NCI-H2029 (cell line): ENCODE measurements at regions not wholly inside any gene's neighbourhood (a gene's known extent, or its start where the extent isn't known, plus 50 kb on each side); places are given as distances from the start of the nearest gene placed in this dataset.
"Not testable (repeated sequence)": the region's sequence is repeated elsewhere in the genome, so short reads cannot be mapped to it uniquely, and the experiment has no call there.

Source experiments
- DNase-seq: peaks from one replicate; lab custom pipeline; 2025; lab: John Stamatoyannopoulos, UW

- DNase-seq, result no peak
Measured at GRCh38 chr3:152100491-152101132, 168.1 kb upstream of the MBNL1 start.

DNA sequence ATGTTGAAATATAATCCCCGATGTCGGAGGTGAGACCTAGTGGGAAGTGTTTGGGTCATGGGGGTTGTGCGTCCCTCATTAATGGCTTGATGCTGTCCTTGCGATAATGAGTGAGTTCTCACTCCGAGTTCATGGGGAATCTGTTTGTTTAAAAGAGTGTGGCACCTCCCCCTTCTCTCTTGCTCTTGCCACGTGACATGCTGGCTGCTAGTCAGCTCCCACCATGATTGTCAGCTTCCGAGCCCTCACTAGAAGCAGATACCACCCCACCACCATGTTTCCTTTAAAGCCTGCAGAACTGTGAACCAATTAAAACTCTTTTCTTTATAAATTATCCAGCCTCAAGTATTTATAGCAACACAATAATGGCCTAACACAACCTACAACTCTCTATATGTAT is 166.3 kb upstream of the MBNL1 start:
- no peak for DNase-seq

DNA sequence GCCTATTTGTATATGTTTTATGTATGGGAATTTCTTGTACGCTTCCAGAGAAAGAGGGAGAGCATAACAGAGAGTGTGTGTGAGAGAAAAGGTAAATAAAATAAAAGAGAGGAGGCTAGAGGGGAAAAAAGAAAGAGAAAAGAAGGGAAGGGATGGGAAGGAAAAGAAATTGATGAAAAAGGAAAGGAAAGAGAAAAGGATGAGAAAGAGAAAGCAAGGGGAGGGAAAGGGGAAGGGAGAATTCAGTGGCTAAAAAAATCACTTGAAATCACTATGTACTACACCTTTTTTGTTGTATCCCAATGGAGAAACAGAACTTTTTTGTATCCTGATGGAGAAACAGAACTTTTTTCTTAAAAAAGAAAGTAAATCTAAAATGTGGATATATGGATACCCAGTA is 165.5 kb upstream of the MBNL1 start:
- DNase-seq, result no peak

DNA sequence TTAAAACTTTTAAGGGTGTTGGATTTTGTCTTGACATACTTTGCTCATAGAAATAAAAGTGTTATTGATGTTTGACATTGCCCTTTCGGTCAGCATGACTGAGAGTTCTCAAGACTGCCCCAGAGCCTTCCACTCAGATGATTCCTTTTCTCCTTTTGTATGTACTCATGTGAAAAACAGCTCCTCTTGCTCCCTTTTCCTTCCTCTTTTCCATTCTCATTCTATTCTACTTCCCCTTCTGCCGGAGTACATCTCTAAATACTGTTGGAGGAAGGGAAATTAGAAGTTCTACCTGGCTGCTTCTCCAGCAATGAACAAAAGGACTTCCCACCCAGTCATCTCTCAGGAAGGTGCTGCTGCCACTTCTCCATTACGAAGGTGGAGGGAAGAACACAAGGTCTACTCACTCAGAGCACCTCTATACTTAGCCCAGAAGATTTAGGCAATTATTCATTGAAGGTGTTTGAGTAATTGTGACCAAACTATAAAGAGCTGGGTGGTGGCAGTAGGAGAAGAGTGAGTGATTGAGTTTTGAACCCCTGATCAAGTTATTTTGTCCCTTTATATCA is 163.8 kb upstream of the MBNL1 start:
- DNase-seq, result no peak

DNA sequence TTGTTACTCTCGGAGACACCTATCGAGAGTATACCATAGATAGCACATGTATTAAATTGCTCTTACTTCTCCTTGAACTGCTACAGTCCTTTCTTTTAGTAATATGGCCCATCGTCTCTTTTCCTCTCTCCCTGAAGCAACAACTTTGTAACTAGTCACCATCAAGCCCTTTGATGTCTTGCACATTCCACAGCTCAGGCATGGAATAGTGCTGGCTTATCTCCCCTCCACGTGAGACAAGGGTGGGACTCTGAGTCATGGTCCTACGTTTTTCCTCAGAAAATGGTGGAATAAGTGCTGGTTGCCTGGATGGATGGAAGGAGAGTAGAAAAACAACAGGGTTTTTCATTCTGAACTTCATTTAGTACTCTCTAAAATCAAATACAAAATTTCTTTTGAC is 163.3 kb upstream of the MBNL1 start:
- no peak for DNase-seq

DNA sequence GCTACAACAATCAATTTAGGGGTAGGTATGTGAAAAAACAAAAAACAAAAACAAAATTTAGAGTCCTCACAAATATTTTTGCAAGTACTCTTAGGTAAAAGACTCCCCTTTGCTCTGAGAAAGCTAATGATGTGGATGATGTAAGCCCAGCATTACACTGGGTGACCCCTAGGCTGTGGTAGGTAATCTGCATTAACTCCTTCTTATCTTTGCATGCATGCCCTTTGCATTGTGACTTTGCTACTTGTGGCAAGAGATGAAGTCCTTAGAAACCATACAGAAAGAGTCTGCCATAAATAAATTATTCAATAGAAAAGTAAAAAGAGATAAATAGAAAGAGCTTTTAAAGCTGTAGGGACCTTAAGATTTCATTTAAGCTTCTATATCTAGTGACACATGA is 159.7 kb upstream of the MBNL1 start:
- DNase-seq, result no peak

DNA sequence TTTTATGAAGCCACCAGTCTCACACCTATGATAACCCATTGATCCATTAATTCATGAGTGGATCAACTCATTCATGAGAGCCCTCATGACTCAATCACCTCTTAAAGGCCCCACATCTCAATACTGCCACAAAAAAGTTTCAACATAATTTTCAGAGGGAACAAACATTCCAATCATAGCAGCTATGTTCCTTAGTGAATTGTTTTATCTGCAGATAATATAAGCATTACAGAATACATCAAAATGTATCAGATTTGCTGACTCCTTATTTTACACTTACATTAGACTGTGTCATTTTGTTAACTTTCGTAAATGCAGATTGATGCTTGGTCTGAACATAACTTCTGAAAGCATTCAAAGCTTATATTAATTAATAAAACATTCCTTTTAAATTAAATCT is 155.3 kb upstream of the MBNL1 start:
- DNase-seq, result no peak

DNA sequence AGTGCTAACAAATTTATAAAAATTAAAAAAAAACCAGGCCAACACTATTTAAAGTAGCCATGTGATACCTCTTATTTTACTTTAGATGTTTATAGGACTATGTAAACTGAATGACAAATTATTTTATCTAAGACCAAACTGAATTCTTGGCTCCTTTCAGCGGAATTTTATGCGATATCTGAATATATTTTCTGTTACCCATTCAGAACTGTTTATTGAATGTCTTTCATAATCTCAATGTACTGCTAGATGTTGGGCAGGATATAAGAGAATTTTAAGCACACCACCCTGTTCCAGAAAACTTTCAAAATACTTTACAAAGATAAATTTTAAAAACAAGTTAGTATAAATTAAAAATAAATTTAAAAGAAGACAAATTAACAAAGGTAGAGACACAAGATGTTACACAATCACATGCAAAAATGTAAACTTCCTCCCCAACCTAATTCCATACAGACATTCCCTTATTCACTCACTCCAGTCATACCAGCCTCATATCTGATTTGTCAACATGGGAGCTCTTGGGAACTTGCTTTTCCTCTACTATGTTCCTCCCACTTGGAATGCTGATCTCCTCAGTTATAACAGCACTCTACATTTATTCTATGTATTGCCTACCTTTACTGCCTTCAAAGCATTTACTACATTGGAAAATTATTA is 154.6 kb upstream of the MBNL1 start:
- DNase-seq, result no peak

- DNase-seq, result no peak
Measured at GRCh38 chr3:152120601-152121269, 148.0 kb upstream of the MBNL1 start.

GRCh38 chr3:152121270-152121636 is 147.5 kb upstream of the MBNL1 start:
- no peak for DNase-seq

- no peak for DNase-seq
Measured at GRCh38 chr3:152122851-152123250, 145.9 kb upstream of the MBNL1 start.

DNA sequence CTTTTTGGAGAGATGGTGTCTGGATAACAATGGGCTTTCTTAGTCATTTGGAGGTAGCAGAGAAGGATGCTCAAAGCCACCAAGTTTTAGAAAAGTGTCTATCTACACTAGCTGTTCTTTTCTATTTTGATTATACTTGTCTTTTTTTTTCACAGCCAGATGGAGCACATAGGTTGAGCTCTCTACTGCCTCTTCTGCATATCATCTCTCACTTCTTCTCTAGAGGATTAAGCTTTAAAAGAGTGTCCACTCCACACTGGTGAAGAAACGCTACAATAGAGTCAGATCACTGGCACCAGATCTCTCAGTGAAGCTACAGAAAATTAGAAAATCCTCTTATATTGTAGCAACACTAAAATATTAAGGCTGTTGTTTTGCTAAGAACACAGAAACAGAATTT is 145.3 kb upstream of the MBNL1 start:
- DNase-seq, result no peak

DNA sequence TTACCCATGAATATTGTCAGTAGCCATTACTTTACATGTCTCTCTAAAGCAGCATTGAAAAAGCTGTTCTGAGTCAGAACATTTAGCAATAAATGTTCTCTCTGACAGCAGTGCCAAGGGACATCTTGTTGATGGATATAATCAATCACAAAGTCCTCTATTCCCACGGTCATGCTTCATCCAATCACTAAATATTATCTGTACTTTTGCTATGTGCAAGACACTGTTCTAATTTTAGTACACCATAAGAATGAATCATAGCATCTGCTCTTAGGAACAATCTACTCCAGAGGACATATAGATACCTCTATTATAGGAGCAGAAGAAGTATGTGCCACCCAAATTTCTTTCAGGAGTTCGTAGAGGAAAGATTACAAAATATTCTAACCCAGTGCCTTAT is 142.5 kb upstream of the MBNL1 start:
- no peak for DNase-seq

DNA sequence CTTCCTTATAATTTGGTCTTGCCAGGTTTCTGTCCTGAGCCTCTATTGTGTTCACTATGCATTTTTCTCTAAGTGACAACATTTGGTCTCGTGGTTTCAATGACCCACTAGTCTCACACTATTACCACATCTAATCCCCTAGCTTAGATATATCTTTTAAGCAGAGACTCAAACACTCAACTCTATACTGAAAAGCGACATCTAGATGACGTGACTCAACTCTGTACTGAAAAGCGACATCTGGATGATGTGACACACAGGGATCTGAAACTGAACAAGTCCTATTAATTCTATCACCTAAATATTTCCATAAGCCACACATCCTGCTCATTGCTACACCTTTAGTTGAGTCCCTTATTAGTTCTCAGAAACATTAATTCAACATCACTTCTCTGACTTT is 141.7 kb upstream of the MBNL1 start:
- DNase-seq, result no peak

DNA sequence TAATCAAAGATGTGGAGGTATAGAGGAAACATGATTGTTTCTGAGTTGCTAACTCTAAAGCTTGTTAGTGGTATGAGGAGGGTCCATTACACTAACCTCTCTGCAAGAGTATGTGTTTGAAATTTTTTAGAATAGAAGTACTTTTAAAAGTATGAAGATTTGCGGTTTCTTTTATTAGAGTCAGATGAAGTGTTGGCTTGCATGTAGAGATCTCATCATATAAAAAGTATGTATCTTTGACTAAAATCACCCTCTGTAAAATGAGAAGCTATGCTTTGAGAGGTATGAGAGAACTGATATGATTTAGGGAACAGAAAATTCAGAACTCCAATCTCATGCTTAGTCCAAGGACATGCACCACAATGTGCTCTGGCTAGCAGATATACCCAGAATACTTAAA is 140.4 kb upstream of the MBNL1 start:
- no peak for DNase-seq

DNA sequence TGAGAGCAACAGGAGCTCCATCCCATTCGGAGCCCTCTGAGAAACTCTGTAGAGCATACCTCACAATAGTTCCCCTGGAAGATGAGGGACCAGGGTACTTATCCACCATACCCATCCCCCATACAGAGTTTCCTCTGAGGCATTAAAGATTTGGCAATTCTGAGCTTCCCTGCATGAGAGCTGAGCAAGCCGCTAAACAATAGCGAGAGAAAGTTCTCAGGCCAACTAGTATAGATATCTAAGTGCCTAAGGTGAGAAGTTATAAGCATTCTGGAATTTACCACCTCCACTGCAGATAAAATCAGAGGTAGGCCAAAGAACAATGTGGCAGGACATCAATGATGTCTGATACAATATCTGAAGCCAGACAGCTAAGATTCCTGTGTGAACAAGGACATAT is 129.1 kb upstream of the MBNL1 start:
- no peak for DNase-seq

DNA sequence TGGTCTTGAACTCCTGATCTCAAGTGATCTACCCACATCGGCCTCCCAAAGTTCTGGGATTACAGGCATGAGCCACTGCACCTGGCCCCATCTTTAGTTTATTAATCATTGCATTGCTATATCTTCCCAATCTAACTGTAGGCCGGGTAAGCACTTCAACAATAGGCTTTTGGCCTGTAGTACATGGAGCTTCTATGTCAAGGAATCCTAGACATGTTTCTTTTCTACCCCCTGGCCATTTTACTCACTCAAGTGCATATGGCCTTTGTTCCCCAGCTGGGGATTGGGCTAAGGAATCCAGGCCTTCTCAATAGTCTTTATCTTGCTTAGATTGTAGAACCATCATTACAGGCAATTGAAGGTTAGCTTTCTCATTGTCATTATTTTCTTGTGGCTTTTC is 122.3 kb upstream of the MBNL1 start:
- no peak for DNase-seq

- no peak for DNase-seq
Measured at GRCh38 chr3:152147748-152148147, 121.0 kb upstream of the MBNL1 start.

- DNase-seq, result no peak
Measured at GRCh38 chr3:152148579-152148978, 120.2 kb upstream of the MBNL1 start.

GRCh38 chr3:152149832-152150231 is 118.9 kb upstream of the MBNL1 start:
- no peak for DNase-seq

- no peak for DNase-seq
Measured at GRCh38 chr3:152151216-152151876, 117.4 kb upstream of the MBNL1 start.

DNA sequence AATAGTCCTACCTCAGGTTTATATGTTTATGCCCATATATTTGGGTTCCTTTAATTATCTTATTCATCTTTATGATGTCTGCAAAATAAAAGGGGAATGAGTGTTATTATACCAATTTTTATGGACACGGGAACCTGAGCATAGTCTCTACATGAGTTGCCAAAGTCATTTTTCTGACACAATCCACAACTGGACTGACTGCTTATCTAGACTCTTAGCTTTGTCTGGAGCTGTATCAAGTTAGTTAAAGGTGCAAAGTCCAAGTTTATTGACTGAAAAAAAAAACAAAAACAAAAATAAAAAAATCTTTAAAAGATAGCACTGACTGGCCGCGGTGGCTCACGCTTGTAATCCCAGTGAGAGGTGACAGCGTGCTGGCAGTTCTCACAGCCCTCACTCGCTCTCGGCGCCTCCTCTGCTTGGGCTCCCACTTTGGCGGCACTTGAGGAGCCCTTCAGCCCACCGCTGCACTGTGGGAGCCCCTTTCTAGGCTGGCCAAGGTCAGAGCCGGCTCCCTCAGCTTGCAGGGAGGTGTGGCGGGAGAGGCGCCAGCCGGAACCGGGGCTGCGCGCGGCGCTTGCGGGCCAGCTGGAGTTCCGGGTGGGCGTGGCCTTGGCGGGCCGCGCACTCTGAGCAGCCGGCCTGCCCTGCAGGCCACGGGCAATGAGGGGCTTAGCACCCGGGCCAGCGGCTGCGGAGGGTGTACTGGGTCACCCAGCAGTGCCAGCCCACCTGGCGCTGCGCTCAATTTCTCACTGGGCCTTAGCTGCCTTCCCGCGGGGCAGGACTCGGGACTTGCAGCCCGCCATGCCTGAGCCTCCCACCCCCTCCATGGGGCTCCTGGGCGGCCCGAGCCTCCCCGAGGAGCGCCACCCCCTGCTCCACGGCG is 116.6 kb upstream of the MBNL1 start:
- DNase-seq, result not testable (repeated sequence)
